SW 1271 (cell line): ENCODE measurements at regions not wholly inside any gene's neighbourhood (a gene's known extent, or its start where the extent isn't known, plus 50 kb on each side); places are given as distances from the start of the nearest gene placed in this dataset.

Experiments used
- DNase-seq, 2 experiments: peaks; one replicate each; lab custom pipeline; 2025; lab: John Stamatoyannopoulos, UW

DNA sequence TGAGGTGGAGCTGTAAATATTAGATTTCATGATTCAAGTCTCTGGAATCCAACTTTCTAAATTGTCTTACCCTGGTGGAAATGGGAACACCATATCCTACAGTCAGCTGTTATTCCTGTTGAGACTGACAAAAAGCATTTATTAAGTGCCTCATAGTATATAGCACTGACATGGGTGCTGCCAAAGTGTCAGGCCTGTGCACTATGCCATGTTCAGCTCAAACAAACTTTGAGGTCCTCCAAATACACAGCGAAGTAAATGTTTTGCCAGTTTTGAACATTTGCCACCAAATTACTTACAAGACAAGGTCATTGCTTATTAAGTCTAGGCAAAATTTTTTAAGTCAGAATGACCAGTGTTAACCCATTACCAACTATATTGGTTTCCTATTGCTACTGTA is 162.9 kb upstream of the SLC25A13 start:
- no peak for DNase-seq

DNA sequence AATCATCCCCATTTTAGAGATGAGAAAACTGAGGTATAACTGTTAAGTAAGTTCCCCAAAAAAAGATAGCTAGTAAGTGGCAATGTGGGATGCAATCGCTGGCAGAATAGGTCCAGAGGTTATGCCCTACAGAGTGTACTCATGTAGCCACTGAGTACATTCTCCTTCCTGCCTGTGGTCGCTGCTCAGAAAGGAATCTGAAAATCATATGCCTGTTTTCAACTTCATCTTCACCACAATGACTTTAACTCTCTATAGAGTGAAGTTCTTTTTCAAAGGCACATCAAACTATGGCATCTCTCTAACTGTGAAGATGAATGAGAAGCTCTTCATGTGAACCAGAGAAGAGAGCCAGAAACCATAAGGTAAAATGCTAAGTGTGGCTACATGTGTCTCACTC is 162.2 kb upstream of the SLC25A13 start:
- DNase-seq = no peak

DNA sequence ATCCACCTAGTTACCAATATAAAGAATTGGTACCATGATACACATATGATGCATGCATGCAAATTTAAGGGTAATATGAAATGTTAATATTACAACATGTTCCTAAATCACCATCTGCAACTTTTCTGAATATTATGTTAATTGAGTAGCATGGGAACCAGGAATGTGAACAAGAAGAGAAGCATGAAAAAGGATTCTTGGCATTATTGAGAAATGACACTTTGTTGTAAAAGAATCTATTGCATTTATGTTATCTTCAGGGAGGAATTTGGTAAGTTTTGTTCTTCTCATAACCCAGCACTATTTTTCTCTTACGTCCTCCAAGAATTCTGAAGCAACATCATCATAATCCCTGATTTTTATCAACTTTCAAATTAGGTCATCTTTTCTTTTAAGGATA is 159.9 kb upstream of the SLC25A13 start:
- DNase-seq = no peak

DNA sequence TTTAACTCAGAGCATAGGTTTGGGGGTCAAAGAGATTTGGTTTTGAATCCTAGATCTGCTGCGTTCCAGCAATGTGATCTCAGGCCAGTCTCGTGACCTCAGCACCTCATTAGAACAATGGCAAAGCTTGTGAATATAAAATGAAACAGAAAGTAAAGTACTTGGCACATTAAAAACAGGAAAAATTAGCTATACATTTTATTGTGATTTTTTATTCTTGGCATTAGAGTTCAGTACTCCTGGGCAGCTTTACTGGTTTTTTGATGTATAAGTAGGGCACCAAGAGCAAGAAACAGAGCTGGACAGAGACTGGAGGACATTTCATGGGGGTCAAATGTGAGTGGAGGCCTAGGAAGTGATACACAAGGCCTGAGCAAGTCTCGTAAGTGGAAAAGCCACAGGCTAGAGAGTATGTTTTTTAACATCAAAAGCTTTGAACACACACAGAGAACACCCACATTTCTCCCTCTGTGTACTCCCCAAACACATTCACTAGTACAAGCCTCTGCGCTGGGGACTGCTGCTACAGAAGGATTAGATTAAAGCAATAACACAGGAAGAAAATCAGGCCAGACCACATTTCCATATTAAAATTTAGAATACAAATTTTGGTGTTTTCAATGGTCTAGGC is 157.2 kb upstream of the SLC25A13 start:
- DNase-seq = no peak

DNA sequence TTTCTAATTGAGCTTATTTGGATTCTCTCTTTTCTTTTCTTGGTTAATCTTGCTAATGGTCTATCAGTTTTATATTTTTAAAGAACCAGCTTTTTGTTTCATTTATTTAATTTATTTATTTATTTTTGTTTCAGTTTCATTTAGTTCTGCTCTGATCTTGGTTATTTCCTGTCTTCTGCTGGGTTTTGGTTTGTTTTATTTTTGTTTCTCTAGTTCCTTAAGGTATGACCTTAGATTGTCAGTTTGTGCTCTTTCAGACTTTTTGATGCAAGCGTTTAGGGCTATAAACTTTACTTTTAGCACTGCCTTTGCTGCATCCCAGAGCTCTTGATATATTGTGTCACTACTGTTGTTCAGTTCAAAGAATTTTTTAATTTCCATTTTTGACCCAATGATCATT is 149.7 kb upstream of the SLC25A13 start:
- no peak for DNase-seq

DNA sequence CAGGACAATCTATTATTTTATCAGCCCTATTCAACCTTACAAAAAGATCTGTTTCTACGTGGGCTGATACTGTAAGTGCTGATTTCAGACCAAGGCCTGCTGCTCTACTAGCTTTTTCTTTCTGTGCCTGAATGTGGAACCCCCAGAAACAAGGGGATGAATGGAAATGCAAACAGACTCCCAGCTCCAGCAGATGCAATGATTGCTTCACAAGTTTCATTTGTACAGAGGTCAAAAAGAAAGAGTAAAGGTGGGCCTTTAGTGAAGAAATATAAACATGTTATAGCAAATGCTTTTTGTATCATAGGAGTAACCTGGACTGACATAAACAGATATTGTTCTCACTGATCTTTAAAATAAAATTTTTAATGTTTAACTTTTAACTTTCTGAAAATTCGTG is 130.2 kb upstream of the SLC25A13 start:
- no peak for DNase-seq

DNA sequence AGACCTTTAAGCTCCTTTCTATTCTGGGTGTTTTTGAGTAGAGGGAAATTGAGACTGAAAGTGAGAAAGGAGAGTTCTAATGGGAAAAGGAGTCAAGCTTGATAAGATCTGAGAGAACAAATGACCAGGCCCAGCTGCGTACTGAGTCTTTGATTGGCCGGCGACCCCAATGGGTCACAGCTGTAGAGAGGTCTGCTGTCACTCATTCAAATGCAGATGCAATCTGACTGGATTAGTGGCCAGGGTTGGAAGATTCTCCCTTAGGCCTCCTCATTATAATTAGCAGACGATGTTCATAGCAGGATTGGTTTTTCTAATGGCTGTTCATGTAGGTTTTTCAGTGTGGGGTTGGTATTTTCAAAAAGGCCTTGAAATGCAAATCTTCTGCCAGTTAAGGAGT is 127.2 kb upstream of the SLC25A13 start:
- DNase-seq = no peak

DNA sequence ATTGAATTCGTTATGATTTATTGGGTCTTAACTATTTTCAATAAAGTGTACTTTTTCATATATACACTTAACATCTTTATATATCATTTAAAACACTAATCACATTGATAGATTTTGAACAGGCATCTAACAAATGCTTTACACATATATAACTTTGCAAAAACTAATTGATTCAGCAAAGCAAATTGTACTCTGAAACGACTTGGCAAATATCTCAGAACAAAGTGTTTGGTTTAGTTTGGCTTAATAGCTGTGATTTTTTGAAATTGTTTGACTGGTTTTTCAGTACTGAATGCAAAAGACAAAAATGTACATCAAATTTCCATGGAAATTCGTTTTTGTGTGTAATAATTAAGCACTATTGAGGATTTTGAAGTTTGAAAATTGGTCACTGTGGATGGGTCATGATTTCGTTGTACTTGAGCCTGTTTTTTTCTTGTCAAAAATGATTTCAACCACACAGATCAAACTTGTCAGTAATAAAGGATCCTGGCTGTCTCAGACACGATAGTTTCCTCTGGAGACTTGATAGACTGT is 125.3 kb upstream of the SLC25A13 start:
- DNase-seq = no peak

DNA sequence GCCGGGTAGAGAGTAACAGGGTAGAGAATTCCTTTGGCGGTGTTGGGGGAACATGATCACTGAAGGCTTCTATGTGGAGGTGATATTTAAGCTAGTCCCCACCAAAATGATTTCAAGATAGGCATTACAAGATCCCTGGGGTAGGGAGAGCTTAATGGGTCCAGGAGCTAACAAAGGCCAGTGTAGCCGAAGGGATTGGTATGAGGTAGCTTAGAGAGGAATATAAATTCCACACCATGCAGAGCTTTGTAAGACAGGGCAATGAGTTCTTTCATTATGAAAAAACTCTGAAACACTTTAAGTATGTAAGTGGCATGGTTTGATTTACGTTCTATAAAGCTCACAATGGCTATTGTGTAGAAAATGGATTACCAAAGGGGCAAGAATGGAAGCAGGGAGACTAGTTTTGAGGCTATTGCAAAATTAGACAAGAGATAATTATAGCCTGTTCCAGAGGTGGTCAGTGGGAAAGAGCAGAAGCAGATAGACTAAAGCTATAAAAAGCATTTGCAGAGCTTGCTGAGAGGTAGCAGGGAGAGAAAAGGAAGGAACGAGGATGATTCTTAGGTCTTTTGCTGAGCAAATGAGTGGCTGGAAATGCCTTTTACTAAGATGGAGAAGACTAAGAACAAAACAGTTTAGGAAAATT is 119.7 kb upstream of the SLC25A13 start:
- no peak for DNase-seq

DNA sequence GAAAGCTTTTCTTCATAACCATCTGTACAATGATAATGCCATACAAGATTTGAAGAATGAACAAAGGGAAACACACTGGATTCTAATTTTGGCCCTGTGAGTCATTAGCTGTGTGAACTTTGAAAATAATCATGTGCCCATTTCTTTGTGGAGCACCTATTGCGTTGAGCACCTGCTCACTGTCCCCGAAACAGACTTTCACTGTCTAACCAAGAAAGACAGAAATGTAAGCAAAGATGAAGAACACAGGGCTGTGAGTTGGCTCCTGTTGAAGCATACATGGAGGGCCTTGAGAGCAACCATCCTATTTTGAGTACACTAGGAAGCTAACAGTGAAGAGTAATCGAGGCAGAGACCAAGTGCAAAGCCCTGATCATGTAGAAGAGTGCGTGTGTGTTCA is 118.4 kb upstream of the SLC25A13 start:
- no peak for DNase-seq

DNA sequence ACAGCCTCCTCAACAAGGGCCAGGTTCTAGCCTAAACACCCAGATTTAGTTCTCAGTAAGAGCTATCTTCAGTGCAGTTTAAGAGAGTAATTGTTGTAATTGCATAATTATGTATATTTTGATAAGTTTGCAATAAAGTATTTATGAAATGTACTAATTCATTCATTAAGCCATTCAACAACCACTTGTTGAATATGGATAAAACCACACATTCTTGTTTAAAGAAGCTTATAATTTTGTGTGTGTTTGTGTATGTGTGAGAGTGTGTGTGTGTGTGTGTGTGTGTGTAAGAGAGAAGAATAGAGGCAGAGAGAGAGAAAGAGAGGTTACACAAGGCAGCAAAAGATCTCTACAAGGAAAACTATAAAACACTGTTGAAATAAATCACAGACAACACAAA is 115.0 kb upstream of the SLC25A13 start:
- DNase-seq = no peak

DNA sequence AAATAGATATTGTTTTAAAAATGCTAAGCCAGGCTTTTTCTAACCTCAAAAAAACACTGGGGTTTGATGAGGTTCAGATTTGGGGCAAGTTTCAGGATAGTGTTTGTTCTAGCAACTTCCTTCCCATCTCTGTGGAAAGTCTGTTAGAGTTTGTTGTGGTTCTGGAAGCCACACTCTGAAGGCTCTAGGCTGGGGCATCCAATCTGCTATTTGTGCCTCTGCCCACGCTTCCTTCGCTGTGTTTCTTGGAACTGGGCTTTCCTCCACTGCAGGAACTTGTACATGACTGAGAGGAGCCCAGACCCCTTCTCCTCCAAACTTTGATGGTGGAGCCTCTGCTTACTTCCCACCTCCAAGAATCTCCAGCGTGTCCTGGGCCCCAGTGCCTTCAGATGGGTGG is 108.5 kb upstream of the SLC25A13 start:
- no peak for DNase-seq

DNA sequence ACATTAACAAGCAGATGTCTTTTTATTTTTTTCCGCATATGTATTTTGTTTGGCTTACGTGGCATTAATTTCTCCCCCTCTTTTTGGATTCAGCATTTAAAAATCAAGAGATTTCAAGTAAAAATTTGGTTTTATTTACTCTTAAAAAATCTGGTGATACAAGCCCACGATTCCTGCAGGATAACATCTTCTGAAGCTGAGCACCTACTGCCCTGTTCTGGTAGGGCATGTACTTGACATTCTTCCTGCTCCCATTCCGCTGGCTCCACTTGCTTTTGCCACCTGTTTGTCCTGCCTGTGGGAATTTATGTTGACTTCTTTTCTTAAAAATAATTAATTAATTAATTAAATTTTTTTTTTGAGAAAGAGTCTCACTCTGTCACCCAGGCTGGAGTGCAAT is 105.2 kb upstream of the SLC25A13 start:
- no peak for DNase-seq

DNA sequence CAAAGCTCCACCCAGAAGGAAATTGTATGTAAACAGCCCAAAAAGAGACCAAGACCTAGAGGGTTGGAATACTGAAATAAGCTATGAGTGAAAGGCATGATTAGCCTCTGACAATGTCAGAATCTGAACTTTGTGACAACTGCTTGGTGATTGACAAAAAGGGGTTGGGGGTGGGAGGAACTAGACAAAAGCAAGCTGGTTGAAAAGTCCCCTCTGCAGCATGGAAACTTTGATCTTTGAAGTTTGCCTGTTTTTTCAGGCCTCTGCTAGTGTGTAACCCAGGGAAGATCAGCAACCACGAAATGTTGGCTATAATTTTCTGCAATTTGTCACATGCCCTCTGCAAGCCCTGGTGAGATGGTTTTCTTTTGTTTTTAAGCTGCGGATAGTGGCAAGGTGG is 104.8 kb upstream of the SLC25A13 start:
- DNase-seq = no peak

DNA sequence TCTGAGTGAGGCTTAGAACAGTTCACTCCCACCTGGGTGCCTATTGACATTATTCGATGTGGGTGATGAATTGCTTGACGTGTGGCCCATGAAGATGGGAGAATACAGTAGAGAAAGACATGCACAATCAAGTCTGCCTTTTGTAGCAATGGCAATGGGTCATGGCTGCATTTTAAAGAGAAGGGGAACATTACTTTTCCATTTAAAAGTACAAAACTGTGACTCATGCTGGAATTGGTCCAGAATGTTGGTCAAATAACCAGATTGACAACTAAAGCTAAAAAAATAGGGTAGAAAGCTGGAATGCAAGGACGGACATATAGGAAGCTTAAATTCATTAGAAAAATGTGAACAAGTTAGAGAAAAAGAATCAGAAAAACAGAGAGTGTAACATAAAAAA is 104.1 kb upstream of the SLC25A13 start:
- DNase-seq = no peak

DNA sequence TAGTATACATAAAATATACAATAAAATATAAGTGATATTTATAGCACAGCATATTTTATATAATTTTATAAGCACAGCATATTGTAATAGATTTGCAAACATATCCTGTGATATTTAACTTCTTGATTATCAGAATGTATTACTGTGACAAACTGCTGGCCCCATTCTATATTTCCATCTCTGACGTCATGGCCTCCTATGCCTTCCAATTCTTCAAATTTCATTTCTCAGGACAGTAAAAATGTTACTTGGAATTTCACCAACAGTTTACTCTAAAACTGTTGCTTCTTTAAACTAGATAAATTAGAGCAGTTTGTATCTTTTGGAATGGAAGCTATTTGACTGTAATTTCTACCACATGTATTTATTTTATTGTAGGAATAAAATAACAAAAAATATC is 102.5 kb upstream of the SLC25A13 start:
- no peak for DNase-seq

DNA sequence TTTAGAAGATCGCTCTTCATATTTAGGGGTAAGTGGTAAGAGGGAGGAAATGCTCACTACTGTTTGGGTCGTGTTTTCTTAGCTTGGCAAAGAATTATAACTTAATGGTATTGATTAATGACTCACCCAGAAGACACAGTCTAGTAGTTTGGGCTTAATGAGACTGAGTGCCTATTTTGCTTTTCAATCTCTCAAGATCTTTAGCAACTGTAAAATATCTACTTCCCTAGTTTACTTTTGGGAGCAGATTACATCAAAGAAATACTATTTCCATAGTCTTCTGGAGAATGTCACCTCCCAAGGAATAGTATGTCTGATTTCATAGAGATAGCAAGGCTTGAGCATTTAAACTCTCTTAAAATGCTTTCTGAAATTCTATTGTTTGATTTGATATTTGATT is 100.5 kb upstream of the SLC25A13 start:
- no peak for DNase-seq

DNA sequence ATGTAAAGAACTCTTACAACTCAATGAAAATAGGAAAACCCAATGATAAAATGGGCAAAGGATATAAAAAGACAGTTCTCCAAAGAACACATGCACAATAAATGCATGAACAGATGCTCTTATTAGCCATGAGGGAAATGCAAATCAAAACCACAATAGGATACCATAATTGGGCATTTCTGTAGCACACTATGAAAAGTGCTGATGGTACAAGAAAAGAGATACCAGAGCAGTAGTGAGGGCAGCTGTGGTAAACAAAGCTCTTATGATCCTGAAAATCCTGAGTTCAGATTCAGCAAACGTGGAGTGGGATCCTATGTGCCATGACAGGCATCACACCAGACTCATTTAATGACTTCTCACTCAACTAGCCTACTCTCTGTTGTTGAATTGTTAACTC is 96.7 kb upstream of the SLC25A13 start:
- no peak for DNase-seq

DNA sequence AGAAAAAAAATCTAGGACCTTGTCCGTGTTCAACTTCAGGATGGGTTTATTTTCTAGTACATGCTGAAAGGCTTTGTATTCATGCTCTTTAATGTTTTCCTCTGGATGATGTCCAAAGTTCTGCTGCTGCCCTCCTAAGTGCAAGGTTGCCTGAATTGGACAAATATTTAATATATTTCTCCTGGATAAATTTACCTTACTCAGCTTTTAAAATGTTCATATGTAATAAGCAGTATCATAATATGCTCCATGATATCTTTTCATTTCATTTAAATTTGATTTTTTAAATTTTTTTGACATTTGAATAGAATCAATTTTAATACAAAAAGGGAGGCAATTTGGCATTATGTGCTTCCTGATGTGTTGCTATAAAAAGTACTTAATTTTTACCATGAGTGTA is 95.9 kb upstream of the SLC25A13 start:
- no peak for DNase-seq

DNA sequence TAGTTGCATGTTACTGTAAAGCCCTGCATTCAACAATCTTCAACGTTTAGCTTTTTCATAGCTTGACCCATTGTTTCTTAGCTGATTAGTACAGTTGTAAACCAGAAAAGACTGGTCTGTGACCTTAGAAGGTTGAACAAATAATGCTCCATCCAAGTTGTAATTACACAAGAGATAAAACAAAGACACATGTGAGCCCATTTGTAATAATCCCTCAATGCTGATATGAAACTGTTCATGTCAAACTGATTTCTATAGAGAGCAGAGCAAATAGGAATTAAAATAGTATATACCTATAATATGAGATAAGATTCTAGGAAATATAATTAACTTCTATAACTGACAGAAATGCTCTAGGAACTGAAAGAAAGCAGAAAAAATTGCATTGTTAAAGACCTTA is 94.7 kb upstream of the SLC25A13 start:
- DNase-seq = no peak

DNA sequence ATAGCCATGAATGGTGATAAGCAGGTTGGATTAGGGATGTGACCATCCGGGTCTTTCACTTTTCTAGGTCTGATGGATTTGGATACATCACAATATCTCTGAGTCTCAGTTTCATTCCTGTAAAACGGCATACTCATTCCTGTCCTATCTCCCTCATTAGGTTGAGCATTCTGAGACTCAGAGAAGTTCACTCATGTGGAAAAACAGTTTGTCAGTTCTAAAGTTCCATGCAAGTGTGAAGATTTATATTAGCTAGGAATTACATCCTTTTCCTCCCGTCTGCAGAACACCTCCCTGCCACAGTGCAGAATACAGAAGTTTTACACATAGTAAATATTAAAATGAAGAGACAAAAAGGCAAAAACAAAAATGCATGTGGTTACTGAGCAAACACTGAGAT is 94.2 kb upstream of the SLC25A13 start:
- no peak for DNase-seq

DNA sequence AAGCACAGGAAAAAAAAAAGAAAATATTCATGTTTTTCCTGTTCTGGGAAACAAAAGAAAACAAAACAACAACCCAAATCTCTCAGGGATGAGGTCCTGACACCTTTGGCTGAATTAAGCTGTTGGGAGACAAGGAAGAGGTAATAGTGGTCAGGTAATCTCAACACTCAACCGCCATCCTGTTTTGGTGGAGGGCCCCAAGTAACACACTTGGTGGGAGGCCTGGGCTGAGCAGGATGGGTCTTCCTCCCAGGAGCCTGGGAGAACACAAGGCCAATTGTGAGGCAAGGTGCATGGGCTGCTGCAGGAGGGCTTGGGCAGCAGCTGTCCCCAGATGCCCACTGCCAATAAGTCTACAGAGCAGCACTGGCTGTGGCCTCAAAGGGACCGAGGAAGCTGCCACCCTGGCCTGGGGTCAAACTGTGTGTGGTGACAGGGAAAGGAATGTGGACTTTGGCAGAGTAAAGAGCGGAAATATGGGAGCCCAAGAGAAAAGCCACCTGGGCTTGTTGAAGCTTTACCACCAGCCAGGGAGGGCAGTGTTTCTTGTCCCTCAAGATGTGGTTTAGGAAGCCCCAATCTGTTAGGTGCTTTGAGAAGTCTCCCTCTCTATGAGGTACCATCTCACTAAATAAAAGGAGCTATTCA is 93.5 kb upstream of the SLC25A13 start:
- no peak for DNase-seq

DNA sequence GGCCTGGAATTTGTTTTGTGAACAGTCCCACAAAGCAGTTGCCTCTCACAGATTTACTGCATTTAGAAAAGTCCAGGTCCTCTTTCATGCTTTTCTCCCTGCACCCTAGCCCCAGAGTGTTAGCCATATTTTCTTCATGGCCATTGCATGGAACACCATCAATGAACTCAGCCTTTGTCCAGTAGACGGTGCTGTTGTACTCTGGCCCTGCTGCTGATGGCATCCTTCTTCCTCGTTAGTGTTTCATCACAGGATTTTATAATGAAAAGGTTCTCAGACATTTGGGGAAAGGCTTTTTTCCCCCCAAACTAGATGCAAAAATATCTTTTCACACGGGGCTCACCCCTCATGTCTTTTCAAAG is 93.0 kb upstream of the SLC25A13 start:
- DNase-seq = no peak
